ENCODE measurements at regions not wholly inside any gene's neighbourhood (a gene's known extent, or its start where the extent isn't known, plus 50 kb on each side); places are given as distances from the start of the nearest gene placed in this dataset.
A peak's percentile ranks its signal among the peaks of the same experiment; 100 is the strongest.
"Not testable (repeated sequence)": the region's sequence is repeated elsewhere in the genome, so short reads cannot be mapped to it uniquely, and the experiment has no call there.

DNA sequence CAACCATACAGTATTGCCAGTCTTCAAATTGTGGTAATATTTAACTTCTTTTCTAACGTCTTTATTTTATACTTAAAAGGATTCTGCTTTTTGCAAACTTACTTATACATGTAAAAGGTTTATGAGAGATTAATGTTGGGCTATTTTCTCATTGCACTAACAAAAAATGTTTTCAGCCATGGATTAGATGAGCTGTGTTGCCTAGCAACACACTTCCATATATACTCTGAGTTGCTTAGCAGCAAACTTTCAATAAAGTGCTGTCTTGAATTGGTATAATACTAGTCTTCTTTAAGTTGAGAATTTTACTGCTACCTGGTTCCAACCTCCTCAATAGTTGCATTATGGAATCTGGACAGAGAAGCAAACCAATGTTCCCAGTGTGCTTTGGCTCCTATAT, 777.4 kb upstream of the PCDH9 start:
- no peak for DNase-seq

DNA sequence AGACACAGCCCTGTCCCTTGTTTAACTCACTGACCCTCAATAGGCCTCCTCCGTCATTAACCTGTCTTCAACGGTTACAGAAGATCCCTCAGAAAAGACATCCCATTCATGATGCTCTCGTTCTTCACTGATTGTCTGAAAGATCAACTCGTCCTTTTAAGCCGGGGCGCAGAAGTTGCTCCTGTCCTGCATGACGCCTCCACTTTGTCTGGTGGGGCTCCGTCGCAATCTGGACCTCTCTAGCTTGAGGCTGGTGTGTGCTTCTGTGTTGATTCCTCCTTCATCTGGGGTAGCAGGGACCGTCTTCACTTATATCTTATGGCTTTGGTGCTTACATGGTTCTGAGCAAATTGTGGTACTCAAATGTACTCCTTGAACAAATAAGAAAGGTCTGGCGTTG, 766.0 kb upstream of the PCDH9 start:
- no peak for DNase-seq

- no peak for DNase-seq
These were observed 760.7 kb upstream of the PCDH9 start for GRCh38 chr13:67990868-67991267.

DNA sequence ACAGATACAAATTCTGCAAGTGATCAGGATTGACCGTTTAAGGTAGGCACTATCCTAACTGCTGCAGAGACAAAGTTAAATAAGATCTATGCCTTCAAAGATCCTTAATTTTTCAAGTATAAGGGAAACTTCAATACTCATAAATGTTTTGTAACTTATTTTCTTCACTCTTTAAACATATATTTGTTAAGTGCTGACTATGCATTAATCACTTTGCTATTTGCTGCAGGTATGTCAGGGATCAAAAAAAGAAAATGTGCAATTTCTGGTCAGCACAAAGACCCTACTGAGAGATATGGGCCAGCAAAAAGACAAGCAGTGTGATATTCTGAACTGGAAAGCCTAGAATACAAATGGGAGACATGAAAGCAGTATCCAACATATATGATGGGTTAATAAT, 756.1 kb upstream of the PCDH9 start:
- no peak for DNase-seq

DNA sequence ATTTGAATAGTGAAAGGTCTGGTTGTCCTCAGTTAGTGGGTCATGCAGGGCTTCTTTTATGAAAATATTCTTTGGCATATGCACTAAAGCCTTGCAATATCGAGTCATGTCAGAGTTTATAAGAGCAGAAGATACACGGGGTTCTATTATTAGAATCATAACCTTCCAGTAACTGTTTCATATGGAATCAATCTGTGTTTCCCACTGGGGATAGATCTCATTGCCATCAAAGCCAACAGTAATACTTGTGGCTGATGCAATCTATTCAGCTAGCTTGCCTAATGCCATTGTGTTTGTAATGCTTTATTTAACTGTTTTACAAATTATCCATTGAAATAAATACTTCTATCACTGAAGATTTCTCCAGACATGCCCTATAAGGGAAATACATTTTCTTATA, 746.9 kb upstream of the PCDH9 start:
- DNase-seq = no peak

- DNase-seq = no peak
These were observed 741.2 kb upstream of the PCDH9 start for GRCh38 chr13:67971291-67971690.

GRCh38 chr13:67967031-67967430, 736.9 kb upstream of the PCDH9 start:
- no peak for DNase-seq

DNA sequence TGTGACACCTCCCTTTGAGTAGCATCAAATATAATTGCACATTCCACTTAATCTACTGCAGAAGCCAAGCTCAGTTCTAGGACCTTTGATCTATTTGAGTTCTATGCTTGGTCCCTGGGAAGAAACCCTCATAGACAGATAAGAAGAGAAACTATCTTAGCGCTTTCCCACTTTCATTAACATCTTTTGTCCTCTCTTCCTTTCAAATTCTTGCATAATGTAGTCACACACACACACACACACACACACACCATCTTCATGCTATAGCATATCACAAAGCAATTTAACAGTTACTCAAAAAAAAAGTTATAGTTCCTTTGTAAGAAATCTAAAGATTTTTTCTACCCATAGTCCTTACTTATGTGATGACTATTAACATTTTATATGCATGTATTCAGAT, 735.9 kb upstream of the PCDH9 start:
- DNase-seq = no peak

- DNase-seq = no peak
These were observed 734.9 kb upstream of the PCDH9 start for GRCh38 chr13:67964986-67965385.

GRCh38 chr13:67964091-67964490, 734.0 kb upstream of the PCDH9 start:
- DNase-seq = no peak

- peak in 1 of 2 experiments; percentile 0 for DNase-seq
These were observed 731.2 kb upstream of the PCDH9 start for GRCh38 chr13:67961331-67961730.

GRCh38 chr13:67951431-67951830, 721.3 kb upstream of the PCDH9 start:
- no peak for DNase-seq

DNA sequence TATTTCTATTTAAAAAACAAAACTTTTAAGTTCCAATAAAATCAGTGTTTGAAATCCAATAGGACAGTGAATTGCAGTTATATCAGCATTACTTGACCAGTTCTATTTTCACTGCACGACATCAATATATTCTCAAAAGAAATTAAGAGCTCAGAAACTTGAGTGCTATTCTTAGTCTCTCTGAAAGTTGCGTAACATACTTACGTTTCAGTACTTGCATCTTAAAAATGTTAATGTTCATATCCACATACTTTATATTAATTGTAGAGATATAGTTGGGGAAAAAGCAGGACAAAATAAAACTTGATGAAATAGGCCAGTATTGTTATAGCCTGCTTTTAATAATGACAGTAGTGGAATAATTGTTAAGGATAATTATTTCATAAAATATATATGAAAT, 720.5 kb upstream of the PCDH9 start:
- DNase-seq = no peak

GRCh38 chr13:67946131-67946530, 716.0 kb upstream of the PCDH9 start:
- no peak for DNase-seq

DNA sequence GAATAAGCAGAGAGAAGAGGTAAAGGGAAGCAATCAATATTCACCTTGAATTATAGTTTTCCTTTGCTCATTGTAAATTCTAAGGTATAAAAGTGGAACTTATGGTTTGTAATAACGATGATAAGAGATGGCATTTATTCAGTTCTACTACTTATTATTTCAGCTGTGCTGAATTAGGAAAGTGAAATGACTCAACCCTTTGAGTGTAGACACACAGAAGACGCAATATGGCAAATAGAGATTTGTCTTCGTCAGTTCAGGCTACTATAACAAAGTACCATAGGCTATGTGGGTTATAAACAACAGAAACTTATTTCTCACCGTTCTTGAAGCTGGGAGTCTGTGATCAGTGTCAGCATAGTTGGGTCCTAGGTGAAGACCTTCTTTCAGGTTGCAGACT, 713.0 kb upstream of the PCDH9 start:
- no peak for DNase-seq

- DNase-seq = no peak
These were observed 705.5 kb upstream of the PCDH9 start for GRCh38 chr13:67935626-67936025.

- DNase-seq = no peak
These were observed 704.6 kb upstream of the PCDH9 start for GRCh38 chr13:67934617-67935330.

DNA sequence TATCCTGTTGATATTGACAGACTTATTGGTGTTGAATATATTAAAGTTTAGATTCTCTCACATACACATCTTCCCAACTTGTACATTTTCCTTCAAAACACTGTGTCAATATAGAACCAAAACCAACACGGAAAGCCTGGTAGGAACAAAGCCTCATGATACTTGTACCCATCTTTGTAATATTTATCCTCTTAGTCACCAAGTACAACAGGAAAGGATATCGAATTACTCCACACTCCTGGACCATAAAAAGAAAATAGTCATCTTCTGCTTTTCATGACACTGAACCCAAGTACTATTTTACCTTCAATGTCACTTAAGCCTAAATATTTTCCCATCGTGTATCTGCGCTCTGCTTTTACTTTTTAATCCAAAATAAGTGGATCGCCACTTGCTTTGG, 702.9 kb upstream of the PCDH9 start:
- DNase-seq = no peak

DNA sequence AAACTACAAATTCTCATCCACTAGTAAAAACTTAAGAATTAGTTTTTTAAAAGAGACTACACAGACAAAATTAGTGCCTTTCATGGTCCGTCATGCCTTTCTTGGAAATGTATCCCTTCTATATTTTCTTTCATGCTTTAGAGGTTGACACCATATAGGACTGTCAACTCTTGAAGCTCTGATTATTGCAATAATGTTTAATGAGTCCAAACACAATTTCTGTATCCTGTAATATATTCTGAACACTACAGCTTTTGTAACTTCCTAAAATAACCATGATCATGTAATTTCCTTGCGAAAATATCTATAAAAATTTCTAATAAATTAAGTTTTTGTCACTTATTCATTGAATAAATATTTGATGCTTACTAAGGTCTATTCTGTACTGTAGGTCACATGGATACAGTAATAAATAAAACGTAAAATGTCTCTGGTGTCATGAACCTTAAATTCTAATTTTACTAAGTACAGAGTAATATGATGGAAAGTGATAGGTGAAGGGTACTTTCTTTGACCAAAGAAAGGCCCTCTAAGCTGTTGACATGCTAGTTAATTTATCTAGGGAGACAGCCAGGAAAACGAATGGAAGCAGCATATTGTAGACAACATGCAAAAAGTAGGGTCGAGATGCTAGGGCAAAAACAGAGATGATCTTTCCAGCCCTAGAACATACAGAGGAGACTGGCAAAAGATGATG, 687.3 kb upstream of the PCDH9 start:
- DNase-seq = no peak

GRCh38 chr13:67916650-67917049, 686.5 kb upstream of the PCDH9 start:
- DNase-seq = no peak

DNA sequence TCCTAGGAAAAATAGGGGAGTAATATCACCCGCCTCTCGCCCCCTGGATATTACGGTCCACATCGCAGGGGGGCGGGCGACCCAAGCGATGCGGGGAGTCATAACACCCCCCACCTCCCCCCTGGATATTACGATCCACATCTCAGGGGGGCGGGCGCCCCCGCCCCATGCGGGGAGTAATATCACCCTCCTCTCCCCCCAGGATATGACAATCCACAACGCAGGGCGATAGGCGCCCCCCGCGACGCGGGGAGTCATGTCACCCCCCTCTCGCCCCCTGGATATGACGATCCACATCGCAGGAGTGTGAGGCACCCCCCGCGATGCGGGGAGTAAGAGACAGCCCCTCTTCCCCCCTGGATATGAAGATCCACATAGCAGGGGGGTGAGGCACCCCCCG, 684.4 kb upstream of the PCDH9 start:
- DNase-seq = no peak

GRCh38 chr13:67902960-67903359, 672.8 kb upstream of the PCDH9 start:
- DNase-seq = not testable (repeated sequence)

- no peak for DNase-seq
These were observed 650.8 kb upstream of the PCDH9 start for GRCh38 chr13:67880916-67881315.

DNA sequence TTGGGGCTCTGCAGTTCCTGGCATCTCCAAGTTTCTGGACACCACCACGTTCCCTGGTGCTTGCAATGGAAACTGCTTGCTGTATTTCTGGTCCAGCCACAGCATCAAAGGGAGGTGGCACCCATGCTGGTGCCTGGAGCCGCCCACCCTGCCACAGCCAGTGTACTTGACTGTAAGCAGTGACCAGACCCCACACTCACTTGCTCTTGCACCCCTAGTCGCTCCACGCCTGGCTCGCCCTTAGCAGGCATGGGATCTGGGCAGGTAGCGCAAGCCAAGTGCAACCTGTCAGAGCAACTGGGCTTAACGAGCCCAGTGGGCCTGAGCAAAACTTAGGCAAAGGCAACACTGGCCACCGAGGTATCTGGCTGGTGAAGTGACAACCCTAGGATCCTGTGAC, 648.2 kb upstream of the PCDH9 start:
- no peak for DNase-seq

- DNase-seq = no peak
These were observed 646.9 kb upstream of the PCDH9 start for GRCh38 chr13:67877031-67877430.
